Mesenchymal stem cell (in vitro differentiated cells and primary cell): ENCODE measurements at regions not wholly inside any gene's neighbourhood (a gene's known extent, or its start where the extent isn't known, plus 50 kb on each side); places are given as distances from the start of the nearest gene placed in this dataset.

Experiments
- DNase-seq: peaks from one replicate; pipeline ENCODE4 v3.0.0-alpha.2; 2013
- H2AFZ ChIP-seq: one replicate; pipeline ENCODE4 v1.6.1; 2013; ENCODE audit warnings: low read depth, mild to moderate bottlenecking, control low read depth, inconsistent platforms, low read length, moderate library complexity
- H2AK5ac ChIP-seq: 2 replicates; pipeline ENCODE4 v1.6.1; 2013; ENCODE audit warnings: low read length, moderate library complexity, mild to moderate bottlenecking, inconsistent platforms; ENCODE audit not compliant: severe bottlenecking
- H2BK120ac ChIP-seq: one replicate; pipeline ENCODE4 v1.6.1; 2013; ENCODE audit warnings: low read depth, mild to moderate bottlenecking, inconsistent platforms, low read length, moderate library complexity
- H2BK12ac ChIP-seq, 2 experiments: one replicate each; pipeline ENCODE4 v1.6.1; 2013; ENCODE audit warnings: inconsistent platforms in 2 of 2, low read length in 2 of 2, mild to moderate bottlenecking in 2 of 2, moderate library complexity in 2 of 2, control low read depth in 1 of 2
- H2BK15ac ChIP-seq: one replicate; pipeline ENCODE4 v1.6.1; 2013; ENCODE audit warnings: mild to moderate bottlenecking, low read depth, inconsistent platforms; ENCODE audit not compliant: poor library complexity, severe bottlenecking
- H2BK5ac ChIP-seq: 2 replicates; pipeline ENCODE4 v1.6.1; 2013; ENCODE audit warnings: low read depth, mild to moderate bottlenecking, low read length, control low read depth, inconsistent platforms; ENCODE audit not compliant: poor library complexity, severe bottlenecking
- H3K14ac ChIP-seq, 2 experiments: one replicate each; pipeline ENCODE4 v1.6.1; 2013; ENCODE audit warnings: inconsistent platforms in 2 of 2, low read length in 2 of 2, control low read depth in 1 of 2, mild to moderate bottlenecking in 1 of 2, moderate library complexity in 1 of 2
- H3K18ac ChIP-seq, 2 experiments: one replicate each; pipeline ENCODE4 v1.6.1; 2013; ENCODE audit warnings: inconsistent platforms in 2 of 2, low read length in 2 of 2, control low read depth in 1 of 2, low read depth in 1 of 2, mild to moderate bottlenecking in 1 of 2
- H3K23ac ChIP-seq, 2 experiments: one replicate each; pipeline ENCODE4 v1.6.1; 2013; ENCODE audit warnings: inconsistent platforms in 2 of 2, low read length in 2 of 2, mild to moderate bottlenecking in 2 of 2, moderate library complexity in 2 of 2, control low read depth in 1 of 2
- H3K27ac ChIP-seq: 2 replicates; pipeline ENCODE4 v1.5.1; 2013; ENCODE audit warnings: mild to moderate bottlenecking, moderate library complexity, low read length, control low read depth, inconsistent platforms; ENCODE audit not compliant: poor library complexity, severe bottlenecking
- H3K27me3 ChIP-seq, 2 experiments: 2 replicates each; pipeline versions ENCODE4 v1.6.1 to v1.7.0; 2013; ENCODE audit warnings: low read length in 2 of 2, mild to moderate bottlenecking in 2 of 2, moderate library complexity in 2 of 2, control low read depth in 1 of 2, inconsistent platforms in 1 of 2; ENCODE audit not compliant: control insufficient read depth in 1 of 2, insufficient read depth in 1 of 2
- H3K36me3 ChIP-seq, 2 experiments: 2 replicates each; pipeline versions ENCODE4 v1.6.1 to v1.7.0; 2013; ENCODE audit warnings: low read length in 2 of 2, control low read depth in 1 of 2, inconsistent platforms in 1 of 2, low read depth in 1 of 2, mild to moderate bottlenecking in 1 of 2; ENCODE audit not compliant: insufficient read depth in 2 of 2, control insufficient read depth in 1 of 2
- H3K4ac ChIP-seq, 2 experiments: one replicate each; pipeline ENCODE4 v1.6.1; 2013; ENCODE audit warnings: inconsistent platforms in 2 of 2, low read length in 2 of 2, mild to moderate bottlenecking in 2 of 2, moderate library complexity in 2 of 2, control low read depth in 1 of 2, low read depth in 1 of 2
- H3K4me1 ChIP-seq: 2 replicates; pipeline ENCODE4 v1.6.1; 2013; ENCODE audit warnings: low read depth, low read length, control low read depth; ENCODE audit not compliant: control insufficient read depth, insufficient read depth
- H3K4me2 ChIP-seq: 2 replicates; pipeline ENCODE4 v1.6.1; 2013; ENCODE audit warnings: low read length, mild to moderate bottlenecking, inconsistent platforms; ENCODE audit not compliant: poor library complexity, severe bottlenecking
- H3K4me3 ChIP-seq, 2 experiments: 2 replicates each; pipeline versions ENCODE4 v1.5.1 to v1.7.0; 2013; ENCODE audit warnings: low read length in 2 of 2, mild to moderate bottlenecking in 2 of 2, control low read depth in 1 of 2, low read depth in 1 of 2; ENCODE audit not compliant: insufficient read depth in 1 of 2
- H3K79me1 ChIP-seq: replicated peaks from 2 replicates; pipeline ENCODE4 v1.6.1; 2013; ENCODE audit warnings: mild to moderate bottlenecking, control low read depth, low read length, inconsistent platforms; ENCODE audit not compliant: poor library complexity, severe bottlenecking
- H3K9ac ChIP-seq: 2 replicates; pipeline ENCODE4 v1.7.0; 2013; ENCODE audit warnings: mild to moderate bottlenecking, low read length, moderate library complexity
- H3K9me3 ChIP-seq: 2 replicates; pipeline ENCODE4 v1.7.0; 2013; ENCODE audit warnings: mild to moderate bottlenecking, low read length; ENCODE audit not compliant: control insufficient read depth
- H4K8ac ChIP-seq: one replicate; pipeline ENCODE4 v1.6.1; 2013; ENCODE audit warnings: inconsistent platforms, mild to moderate bottlenecking, low read length, moderate library complexity
- H4K91ac ChIP-seq: one replicate; pipeline ENCODE4 v1.6.1; 2013; ENCODE audit warnings: mild to moderate bottlenecking, low read length, inconsistent platforms
- WGBS: methylation state at CpG from one replicate; pipeline ENCODE4 v1.1.7; 2013; ENCODE audit warnings: mixed read lengths; 5-methylcytosine and 5-hydroxymethylcytosine counted together

GRCh38 chr3:127079211-127079610 is 96.3 kb downstream of the PLXNA1 start:
- WGBS = 82% methylated on average over 5 of the region's 5 CpGs
- H3K9me3 ChIP-seq = no peaks in the 10 kb centered on the region

GRCh38 chr3:127081001-127081720 is 98.2 kb downstream of the PLXNA1 start:
- no peak overlapping the region for H2AK5ac ChIP-seq
- H3K4ac ChIP-seq = no peak overlapping the region
- H3K36me3 ChIP-seq = no peaks in the 10 kb centered on the region
- H3K4me2 ChIP-seq = no peak overlapping the region
- H3K27ac ChIP-seq = no peak overlapping the region
- no peak overlapping the region for H2BK12ac ChIP-seq
- H3K27me3 ChIP-seq = peaks cover 25 to 39% of the 10 kb centered on the region in 2 experiments
- no peak overlapping the region for H2BK15ac ChIP-seq
- no peak overlapping the region for H2BK5ac ChIP-seq
- DNase-seq = no peak
- H3K14ac ChIP-seq = no peak overlapping the region
- H3K9ac ChIP-seq = no peak overlapping the region
- WGBS = 86% methylated on average over 12 of the region's 12 CpGs
- no peak overlapping the region for H2AFZ ChIP-seq
- H3K9me3 ChIP-seq = no peaks in the 10 kb centered on the region
- no peaks in the 10 kb centered on the region for H3K79me1 ChIP-seq
- H4K91ac ChIP-seq = no peak overlapping the region
- no peaks in the 10 kb centered on the region for H3K4me1 ChIP-seq
- H4K8ac ChIP-seq = no peak overlapping the region
- no peak overlapping the region for H3K18ac ChIP-seq
- no peak overlapping the region for H3K4me3 ChIP-seq
- no peak overlapping the region for H2BK120ac ChIP-seq
- H3K23ac ChIP-seq = no peak overlapping the region

More at GRCh38 chr3:127079211-127079610, 96.3 kb downstream of the PLXNA1 start:
- no peak overlapping the region for H3K4me2 ChIP-seq
- H4K91ac ChIP-seq = no peak overlapping the region
- no peak overlapping the region for H2BK5ac ChIP-seq
- H3K27ac ChIP-seq = no peak overlapping the region
- no peak overlapping the region for H2BK12ac ChIP-seq
- H3K27me3 ChIP-seq = peaks cover 19 to 24% of the 10 kb centered on the region in 2 experiments
- no peak overlapping the region for H2BK120ac ChIP-seq
- H3K4me1 ChIP-seq = peaks cover 5% of the 10 kb centered on the region
- no peak overlapping the region for H3K4ac ChIP-seq
- no peaks in the 10 kb centered on the region for H3K79me1 ChIP-seq
- H2AK5ac ChIP-seq = no peak overlapping the region
- no peak overlapping the region for H3K4me3 ChIP-seq
- no peak overlapping the region for H2AFZ ChIP-seq
- no peak overlapping the region for H3K9ac ChIP-seq
- no peak overlapping the region for H4K8ac ChIP-seq
- no peaks in the 10 kb centered on the region for H3K36me3 ChIP-seq
- H3K14ac ChIP-seq = no peak overlapping the region
- no peak for DNase-seq
- no peak overlapping the region for H3K18ac ChIP-seq
- H3K23ac ChIP-seq = no peak overlapping the region
- no peak overlapping the region for H2BK15ac ChIP-seq

GRCh38 chr3:127082066-127082465 is 99.2 kb downstream of the PLXNA1 start:
- no peak for DNase-seq

GRCh38 chr3:127083778-127084397 is 101.0 kb downstream of the PLXNA1 start:
- Histone ChIP-seq H2AK5ac (no peak overlapping the region), H3K27ac (no peak overlapping the region), H2AFZ (no peak overlapping the region), H3K4me1 (no peaks in the 10 kb centered on the region), H4K8ac (no peak overlapping the region), H3K4ac (no peak overlapping the region), H3K79me1 (no peaks in the 10 kb centered on the region), H2BK12ac (no peak overlapping the region), H3K23ac (peak overlapping the region in 1 of 2 experiments; percentile 74), H3K9me3 (no peaks in the 10 kb centered on the region), H2BK15ac (no peak overlapping the region), H2BK5ac (no peak overlapping the region), H3K18ac (no peak overlapping the region), H3K14ac (peak overlapping the region in 1 of 2 experiments; percentile 36), H3K27me3 (peaks cover 26 to 54% of the 10 kb centered on the region in 2 experiments), H3K4me2 (no peak overlapping the region), H2BK120ac (no peak overlapping the region), H3K36me3 (no peaks in the 10 kb centered on the region), H3K9ac (no peak overlapping the region), H4K91ac (no peak overlapping the region), H3K4me3 (no peak overlapping the region)
- 74% methylated on average over 12 of the region's 12 CpGs for WGBS
- DNase-seq = no peak

More at GRCh38 chr3:127082066-127082465, 99.2 kb downstream of the PLXNA1 start:
- Histone ChIP-seq H4K8ac (no peak overlapping the region), H2BK5ac (no peak overlapping the region), H3K4me2 (no peak overlapping the region), H3K9me3 (no peaks in the 10 kb centered on the region), H3K36me3 (no peaks in the 10 kb centered on the region), H4K91ac (no peak overlapping the region), H3K18ac (no peak overlapping the region), H3K14ac (no peak overlapping the region), H2AK5ac (no peak overlapping the region), H2AFZ (no peak overlapping the region), H3K79me1 (no peaks in the 10 kb centered on the region), H2BK12ac (no peak overlapping the region), H2BK120ac (no peak overlapping the region), H3K9ac (no peak overlapping the region), H3K4me3 (no peak overlapping the region), H2BK15ac (no peak overlapping the region), H3K23ac (no peak overlapping the region), H3K27me3 (peaks cover 25 to 39% of the 10 kb centered on the region in 2 experiments), H3K4me1 (no peaks in the 10 kb centered on the region), H3K27ac (no peak overlapping the region), H3K4ac (no peak overlapping the region)
- WGBS = 91% methylated on average over 7 of the region's 7 CpGs
